OCI-LY7 (cell line): ENCODE measurements at regions not wholly inside any gene's neighbourhood (a gene's known extent, or its start where the extent isn't known, plus 50 kb on each side); places are given as distances from the start of the nearest gene placed in this dataset.

Experiments
- BruUV-seq: library from RNA; stranded (reverse); fragments of 400-500 nt; replicated peaks from 2 replicates; lab custom pipeline; 2021; lab: Mats Ljungman, UMichigan
- CTCF ChIA-PET: fragments of 300-600 bp; sonication (Branson Sonifier 250); formaldehyde crosslinking; loops from one replicate; lab custom pipeline; 2022; ENCODE audit warnings: antibody characterized with exemption; ENCODE audit not compliant: unreplicated experiment; lab: Charles Lee
- POLR2A ChIA-PET: fragments of 300-600 bp; sonication (Branson Sonifier 250); formaldehyde crosslinking; loops from one replicate; lab custom pipeline; 2022; ENCODE audit warnings: antibody characterized with exemption; lab: Charles Lee
- DNase-seq: peaks from one replicate; pipeline ENCODE4 v3.0.0-alpha.2; 2015; ENCODE audit warnings: low spot score
- H2AFZ ChIP-seq: fragments of 200-600 bp; sonication (generic), shearing (Covaris generic); 2 replicates; pipeline ENCODE4 v1.6.1; 2014; ENCODE audit warnings: mild to moderate bottlenecking, antibody characterized with exemption, low read length, moderate library complexity
- H3K27ac ChIP-seq: fragments of 200-600 bp; sonication (generic); 2 replicates; pipeline ENCODE4 v1.5.1; 2014; ENCODE audit warnings: mixed run types, low read depth, mild to moderate bottlenecking, moderate library complexity, low read length, inconsistent platforms; ENCODE audit not compliant: poor library complexity, severe bottlenecking
- H3K36me3 ChIP-seq: fragments of 200-600 bp; sonication (generic); 2 replicates; pipeline ENCODE4 v1.6.1; 2014; ENCODE audit warnings: mild to moderate bottlenecking, antibody characterized with exemption, low read length, moderate library complexity, mixed read lengths; ENCODE audit not compliant: insufficient read depth
- H3K4me1 ChIP-seq: fragments of 200-600 bp; sonication (generic); 2 replicates; pipeline ENCODE4 v1.5.1; 2014; ENCODE audit warnings: mild to moderate bottlenecking, low read length; ENCODE audit not compliant: insufficient read depth, poor library complexity, severe bottlenecking
- H3K4me2 ChIP-seq: fragments of 200-600 bp; sonication (generic); 2 replicates; pipeline ENCODE4 v1.6.1; 2014; ENCODE audit warnings: mild to moderate bottlenecking, low read length
- H3K4me3 ChIP-seq: fragments of 200-600 bp; sonication (generic); 2 replicates; pipeline ENCODE4 v1.5.1; 2014; ENCODE audit warnings: mild to moderate bottlenecking, low read depth, low read length; ENCODE audit not compliant: poor library complexity, severe bottlenecking
- H3K79me2 ChIP-seq: fragments of 200-600 bp; sonication (generic); 2 replicates; pipeline ENCODE4 v1.6.1; 2016; ENCODE audit warnings: low read depth, mild to moderate bottlenecking, low read length, moderate library complexity, mixed read lengths; ENCODE audit not compliant: insufficient read depth
- H3K9me2 ChIP-seq: fragments of 200-600 bp; sonication (generic); 2 replicates; pipeline ENCODE4 v1.6.1; 2016; ENCODE audit warnings: mild to moderate bottlenecking, low read length, mixed read lengths; ENCODE audit not compliant: insufficient read depth
- H3K9me3 ChIP-seq: fragments of 200-600 bp; sonication (generic); 2 replicates; pipeline ENCODE4 v1.6.1; 2014; ENCODE audit warnings: mild to moderate bottlenecking, mixed run types, low read length, mixed read lengths
- H4K20me1 ChIP-seq: fragments of 200-600 bp; sonication (generic); 2 replicates; pipeline ENCODE4 v1.6.1; 2014; ENCODE audit warnings: mild to moderate bottlenecking, antibody characterized with exemption, low read length, moderate library complexity, mixed read lengths; ENCODE audit not compliant: insufficient read depth
- CTCF ChIP-seq: fragments of 200-600 bp; sonication (generic); conservative IDR thresholded peaks from 2 replicates; pipeline ENCODE4 v1.5.1; 2014; ENCODE audit warnings: mild to moderate bottlenecking, antibody characterized with exemption, low read length, moderate library complexity, mixed read lengths
- EZH2phosphoT487 ChIP-seq: fragments of 200-600 bp; sonication (generic); IDR thresholded peaks from 2 replicates; pipeline ENCODE4 v1.6.1; 2018; ENCODE audit warnings: low read depth, borderline replicate concordance, mild to moderate bottlenecking, mixed run types, antibody characterized with exemption, low read length, moderate library complexity, mixed read lengths
- intact Hi-C: fragments of 100-400 bp; cut with micrococcal nuclease; formaldehyde crosslinking; loops from one replicate; pipeline ENCODE4 v1.10.0; 2022; ENCODE audit not compliant: unreplicated experiment

GRCh38 chr12:58720421-58720820, 199.9 kb downstream of the LRIG3 start:
- no peaks in the 10 kb centered on the region for H3K4me1 ChIP-seq
- no peak for DNase-seq
- intact Hi-C loops, result no loop called here
- no peak overlapping the region for H3K4me3 ChIP-seq
- no peak overlapping the region for H3K27ac ChIP-seq
- no peaks in the 10 kb centered on the region for H4K20me1 ChIP-seq
- no peaks in the 10 kb centered on the region for H3K36me3 ChIP-seq
- ChIA-PET POLR2A (no interaction called here), CTCF (no interaction called here)
- H3K79me2 ChIP-seq, result no peaks in the 10 kb centered on the region
- no peak overlapping the region for H3K4me2 ChIP-seq
- no peaks in the 10 kb centered on the region for H3K9me3 ChIP-seq
- H3K9me2 ChIP-seq, result no peaks in the 10 kb centered on the region
- no TSS peak for BruUV-seq
- H2AFZ ChIP-seq, result no peak overlapping the region
- TF ChIP-seq EZH2phosphoT487, result no peak
- TF ChIP-seq CTCF, result no peak

- Histone ChIP-seq H3K79me2 (no peaks in the 10 kb centered on the region), H3K9me2 (no peaks in the 10 kb centered on the region), H3K9me3 (no peaks in the 10 kb centered on the region), H3K27ac (no peak overlapping the region), H3K4me3 (no peak overlapping the region), H3K4me1 (no peaks in the 10 kb centered on the region), H3K36me3 (no peaks in the 10 kb centered on the region), H2AFZ (no peak overlapping the region), H3K4me2 (no peak overlapping the region), H4K20me1 (no peaks in the 10 kb centered on the region)
- POLR2A ChIA-PET, result no interaction called here
- intact Hi-C loops, result no loop called here
- no TSS peak for BruUV-seq
- CTCF ChIA-PET, result no interaction called here
- TF ChIP-seq EZH2phosphoT487 (no peak), CTCF (no peak)
- DNase-seq, result no peak
Observed at GRCh38 chr12:58725400-58726105, 194.8 kb downstream of the LRIG3 start.

DNA sequence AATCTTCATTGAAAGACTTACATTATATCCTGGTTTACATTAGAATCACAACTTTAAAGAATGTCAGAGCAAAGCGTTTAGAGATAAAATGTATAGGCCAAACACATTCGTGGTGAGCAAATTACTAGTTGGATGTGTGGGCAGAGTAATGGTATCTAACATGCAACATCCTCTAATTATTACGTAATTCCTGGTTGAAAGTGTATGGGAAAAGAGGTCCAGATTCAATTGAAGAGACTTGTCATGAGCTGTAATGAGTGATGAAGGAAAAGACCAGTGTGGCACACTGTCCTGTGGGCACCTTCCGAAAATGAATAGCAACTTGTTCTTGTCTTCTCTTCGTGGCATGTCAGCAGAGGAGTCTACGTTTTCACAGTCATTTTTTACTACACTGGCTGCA, 192.8 kb downstream of the LRIG3 start:
- Histone ChIP-seq H4K20me1 (no peaks in the 10 kb centered on the region), H3K79me2 (no peaks in the 10 kb centered on the region), H3K4me1 (no peaks in the 10 kb centered on the region), H3K27ac (no peak overlapping the region), H3K4me2 (no peak overlapping the region), H3K9me3 (no peaks in the 10 kb centered on the region), H3K4me3 (no peak overlapping the region), H2AFZ (no peak overlapping the region), H3K36me3 (no peaks in the 10 kb centered on the region), H3K9me2 (no peaks in the 10 kb centered on the region)
- POLR2A ChIA-PET, result interaction anchor here (0.8 kb wide), 1 partner anchor 232 kb away, joined by 3 read pairs; no protein-coding TSS in a partner anchor
- TF ChIP-seq CTCF (no peak), EZH2phosphoT487 (no peak)
- no peak for DNase-seq
- CTCF ChIA-PET, result interaction anchor here (0.5 kb wide), 1 partner anchor 219 kb away, joined by 4 read pairs; no protein-coding TSS in a partner anchor
- intact Hi-C loops, result no loop called here
- BruUV-seq, result no TSS peak
